ENCODE measurements at regions not wholly inside any gene's neighbourhood (a gene's known extent, or its start where the extent isn't known, plus 50 kb on each side); places are given as distances from the start of the nearest gene placed in this dataset.

GRCh38 chr4:96039803-96040436 lies 200.0 kb downstream of the PDHA2 start:
- no peak for TF ChIP-seq POLR2A (IDR thresholded peaks at IDR 0.05; ENCODE audit: low read depth, low read length)
- no peak for TF ChIP-seq POLR2AphosphoS5 (IDR thresholded peaks at IDR 0.05; ENCODE audit: low read depth, low read length)
